ENCODE measurements at regions not wholly inside any gene's neighbourhood (a gene's known extent, or its start where the extent isn't known, plus 50 kb on each side); places are given as distances from the start of the nearest gene placed in this dataset.

- H3K4me3 ChIP-seq = no peak overlapping the region
- no peak for DNase-seq (ENCODE audit: extremely low spot score)
- no peaks in the 10 kb centered on the region for H3K36me3 ChIP-seq
- no peak for TF ChIP-seq POLR2AphosphoS5 (IDR thresholded peaks at IDR 0.05)
- no peak for TF ChIP-seq POLR2A (IDR thresholded peaks at IDR 0.05; ENCODE audit: low read depth)
- TF ChIP-seq EP300 (IDR thresholded peaks at IDR 0.05) = no peak
- no peak for TF ChIP-seq CTCF (IDR thresholded peaks at IDR 0.05)
- no peaks in the 10 kb centered on the region for H3K9me3 ChIP-seq
- no peak overlapping the region for H3K27ac ChIP-seq (replicated peaks in 1 of 4)
- H3K4me1 ChIP-seq = no peaks in the 10 kb centered on the region
- H3K27me3 ChIP-seq = no peaks in the 10 kb centered on the region
- intact Hi-C loops (cut with DNase I) = no loop called here
- 90% methylated on average over 2 of the region's 2 CpGs for WGBS
These were observed 352.5 kb upstream of the KAZN start for GRCh38 chr1:14245954-14246353.

DNA sequence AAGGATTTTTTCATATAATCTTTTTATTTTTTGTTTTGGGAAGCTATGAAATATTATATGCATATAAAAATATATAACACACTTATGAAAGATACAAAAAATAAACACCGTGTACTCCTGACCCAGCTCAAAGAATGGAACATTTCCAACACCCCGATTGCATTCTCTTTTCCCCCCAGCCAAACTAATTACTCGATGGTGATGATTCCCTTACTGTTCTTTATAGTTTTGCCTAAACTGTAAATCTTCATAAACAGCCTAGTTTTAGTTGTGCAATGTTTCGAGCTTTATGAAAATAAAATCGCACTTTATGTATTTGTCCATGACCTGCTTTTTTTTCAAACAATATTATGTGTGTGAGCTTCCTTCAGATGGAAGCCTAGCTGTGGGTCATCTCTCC lies 352.0 kb upstream of the KAZN start:
- no peak overlapping the region for H3K27ac ChIP-seq (replicated peaks in 1 of 4)
- DNase-seq (ENCODE audit: extremely low spot score) = no peak
- TF ChIP-seq POLR2A (IDR thresholded peaks at IDR 0.05; ENCODE audit: low read depth) = no peak
- intact Hi-C loops (cut with DNase I) = no loop called here
- 84% methylated on average over 5 of the region's 5 CpGs for WGBS
- H3K27me3 ChIP-seq = no peaks in the 10 kb centered on the region
- H3K9me3 ChIP-seq = no peaks in the 10 kb centered on the region
- no peaks in the 10 kb centered on the region for H3K36me3 ChIP-seq
- H3K4me3 ChIP-seq = no peak overlapping the region
- no peaks in the 10 kb centered on the region for H3K4me1 ChIP-seq

GRCh38 chr1:14247666-14248065 lies 350.8 kb upstream of the KAZN start:
- H3K4me3 ChIP-seq = no peak overlapping the region
- intact Hi-C loops (cut with DNase I) = no loop called here
- no peaks in the 10 kb centered on the region for H3K9me3 ChIP-seq
- no peaks in the 10 kb centered on the region for H3K36me3 ChIP-seq
- TF ChIP-seq CTCF (IDR thresholded peaks at IDR 0.05) (no peak), EP300 (IDR thresholded peaks at IDR 0.05) (no peak), POLR2AphosphoS5 (IDR thresholded peaks at IDR 0.05) (no peak), POLR2A (IDR thresholded peaks at IDR 0.05; ENCODE audit: low read depth) (no peak)
- H3K4me1 ChIP-seq = no peaks in the 10 kb centered on the region
- no peak for DNase-seq (ENCODE audit: extremely low spot score)
- H3K27ac ChIP-seq (replicated peaks in 1 of 4) = no peak overlapping the region
- H3K27me3 ChIP-seq = no peaks in the 10 kb centered on the region
- 78% methylated on average over 6 of the region's 6 CpGs for WGBS

DNA sequence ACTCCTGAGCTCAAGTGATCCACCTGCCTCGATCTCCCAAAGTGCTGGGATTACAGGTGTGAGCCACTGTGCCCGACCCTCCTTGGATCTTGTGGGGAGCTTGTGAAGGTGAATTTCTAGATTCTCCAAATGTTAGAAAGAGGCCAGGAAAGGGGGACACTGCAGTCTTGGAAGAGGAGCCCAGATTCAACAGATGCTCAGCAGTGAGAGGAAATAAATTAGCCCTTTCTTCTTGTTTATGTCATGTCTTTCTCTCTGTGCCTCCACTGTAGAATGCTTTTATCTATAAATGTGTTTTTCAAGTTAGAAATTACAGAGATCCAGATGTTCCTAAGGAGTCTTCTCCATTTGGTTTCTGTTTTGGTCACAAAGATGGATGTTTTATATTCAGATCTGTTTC lies 346.6 kb upstream of the KAZN start:
- Histone ChIP-seq H3K36me3 (no peaks in the 10 kb centered on the region), H3K27me3 (no peaks in the 10 kb centered on the region), H3K4me1 (peaks cover 0 to 7% (median 0%) of the 10 kb centered on the region in 4 donors), H3K4me3 (no peak overlapping the region), H3K9me3 (no peaks in the 10 kb centered on the region), H3K27ac (replicated peaks in 1 of 4) (no peak overlapping the region)
- intact Hi-C loops (cut with DNase I) = no loop called here
- no peak for TF ChIP-seq CTCF (IDR thresholded peaks at IDR 0.05)
- no peak for TF ChIP-seq POLR2A (IDR thresholded peaks at IDR 0.05; ENCODE audit: low read depth)
- no peak for TF ChIP-seq EP300 (IDR thresholded peaks at IDR 0.05)
- no peak for TF ChIP-seq POLR2AphosphoS5 (IDR thresholded peaks at IDR 0.05)
- DNase-seq (ENCODE audit: extremely low spot score) = no peak
- 100% methylated on average over 2 of the region's 2 CpGs for WGBS

GRCh38 chr1:14253676-14254075 lies 344.8 kb upstream of the KAZN start:
- no peak for DNase-seq (ENCODE audit: extremely low spot score)
- Histone ChIP-seq H3K4me1 (peaks cover 0 to 7% (median 1%) of the 10 kb centered on the region in 4 donors), H3K36me3 (no peaks in the 10 kb centered on the region), H3K4me3 (no peak overlapping the region), H3K9me3 (no peaks in the 10 kb centered on the region), H3K27ac (replicated peaks in 1 of 4) (peak overlapping the region in 1 of 4 donors; percentile 35), H3K27me3 (no peaks in the 10 kb centered on the region)
- intact Hi-C loops (cut with DNase I) = no loop called here
- TF ChIP-seq POLR2AphosphoS5 (IDR thresholded peaks at IDR 0.05) (no peak), POLR2A (IDR thresholded peaks at IDR 0.05; ENCODE audit: low read depth) (no peak), CTCF (IDR thresholded peaks at IDR 0.05) (no peak), EP300 (IDR thresholded peaks at IDR 0.05) (no peak)
- WGBS = 90% methylated on average over 7 of the region's 7 CpGs
